ENCODE measurements at regions not wholly inside any gene's neighbourhood (a gene's known extent, or its start where the extent isn't known, plus 50 kb on each side); places are given as distances from the start of the nearest gene placed in this dataset.
"Not testable (repeated sequence)": the region's sequence is repeated elsewhere in the genome, so short reads cannot be mapped to it uniquely, and the experiment has no call there.

GRCh38 chr9:61460860-61461259 is 271.0 kb downstream of the SPATA31A7 start:
- TF ChIP-seq EZH2 (IDR thresholded peaks at IDR 0.05; ENCODE audit: low read length, unreplicated experiment); EZH2phosphoT487 (IDR thresholded peaks at IDR 0.05; ENCODE audit: borderline replicate concordance, low read length): not testable (repeated sequence)
- TF ChIP-seq, protein P1, sequence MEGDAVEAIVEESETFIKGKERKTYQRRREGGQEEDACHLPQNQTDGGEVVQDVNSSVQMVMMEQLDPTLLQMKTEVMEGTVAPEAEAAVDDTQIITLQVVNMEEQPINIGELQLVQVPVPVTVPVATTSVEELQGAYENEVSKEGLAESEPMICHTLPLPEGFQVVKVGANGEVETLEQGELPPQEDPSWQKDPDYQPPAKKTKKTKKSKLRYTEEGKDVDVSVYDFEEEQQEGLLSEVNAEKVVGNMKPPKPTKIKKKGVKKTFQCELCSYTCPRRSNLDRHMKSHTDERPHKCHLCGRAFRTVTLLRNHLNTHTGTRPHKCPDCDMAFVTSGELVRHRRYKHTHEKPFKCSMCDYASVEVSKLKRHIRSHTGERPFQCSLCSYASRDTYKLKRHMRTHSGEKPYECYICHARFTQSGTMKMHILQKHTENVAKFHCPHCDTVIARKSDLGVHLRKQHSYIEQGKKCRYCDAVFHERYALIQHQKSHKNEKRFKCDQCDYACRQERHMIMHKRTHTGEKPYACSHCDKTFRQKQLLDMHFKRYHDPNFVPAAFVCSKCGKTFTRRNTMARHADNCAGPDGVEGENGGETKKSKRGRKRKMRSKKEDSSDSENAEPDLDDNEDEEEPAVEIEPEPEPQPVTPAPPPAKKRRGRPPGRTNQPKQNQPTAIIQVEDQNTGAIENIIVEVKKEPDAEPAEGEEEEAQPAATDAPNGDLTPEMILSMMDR (conservative IDR thresholded peaks at IDR 0.05; ENCODE audit: low read depth, low read length), result not testable (repeated sequence)
